ENCODE measurements at regions not wholly inside any gene's neighbourhood (a gene's known extent, or its start where the extent isn't known, plus 50 kb on each side); places are given as distances from the start of the nearest gene placed in this dataset.
A peak's percentile ranks its signal among the peaks of the same experiment; 100 is the strongest.

DNA sequence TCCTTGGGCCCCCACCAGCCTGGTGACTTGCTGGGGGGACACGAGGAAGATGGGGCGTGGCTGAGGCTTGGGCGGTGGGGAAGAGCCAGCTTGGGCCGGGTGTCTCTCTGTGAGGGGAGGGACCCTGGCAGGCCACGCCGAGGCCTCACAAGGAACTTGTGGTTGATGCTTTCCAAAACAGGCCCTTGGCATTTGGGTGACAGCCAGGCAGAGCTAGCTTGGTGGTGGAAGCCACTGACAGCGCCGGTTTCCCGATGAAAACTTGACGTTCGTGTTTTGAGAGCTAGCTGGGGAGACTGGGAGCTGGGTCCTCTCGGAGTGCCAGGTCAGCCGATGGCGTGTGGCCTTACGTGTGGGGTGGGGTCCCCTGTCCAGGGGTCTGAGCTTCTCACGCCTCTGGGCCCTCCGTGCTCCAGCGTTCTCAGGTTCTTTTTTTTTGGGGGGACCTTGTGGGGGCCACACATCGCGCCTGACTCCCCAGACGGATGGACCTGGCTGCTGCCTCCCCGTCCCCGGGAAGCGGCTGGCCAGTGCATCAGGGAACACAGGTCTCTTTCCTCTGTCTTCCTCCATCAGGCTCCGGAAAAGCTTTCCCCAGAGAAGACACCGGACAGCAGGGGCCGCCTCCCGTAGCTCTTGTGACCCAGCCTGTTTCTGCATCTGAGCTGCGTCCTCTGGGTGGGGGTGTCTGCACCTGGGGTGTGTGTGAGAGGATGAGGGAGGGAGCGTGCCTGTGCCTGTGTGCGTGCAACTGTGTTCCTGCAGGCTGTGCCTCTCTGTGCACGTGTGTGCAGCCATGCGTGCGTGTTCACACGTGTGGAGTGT, 129.3 kb upstream of the LPCAT1 start (continued):
- TF ChIP-seq MXD4 (CRISPR knock-in tag; IDR thresholded peaks at IDR 0.05; ENCODE audit: borderline replicate concordance), result no peak
- TF ChIP-seq, protein P1, sequence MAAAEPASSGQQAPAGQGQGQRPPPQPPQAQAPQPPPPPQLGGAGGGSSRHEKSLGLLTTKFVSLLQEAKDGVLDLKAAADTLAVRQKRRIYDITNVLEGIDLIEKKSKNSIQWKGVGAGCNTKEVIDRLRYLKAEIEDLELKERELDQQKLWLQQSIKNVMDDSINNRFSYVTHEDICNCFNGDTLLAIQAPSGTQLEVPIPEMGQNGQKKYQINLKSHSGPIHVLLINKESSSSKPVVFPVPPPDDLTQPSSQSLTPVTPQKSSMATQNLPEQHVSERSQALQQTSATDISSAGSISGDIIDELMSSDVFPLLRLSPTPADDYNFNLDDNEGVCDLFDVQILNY (CRISPR knock-in tag; IDR thresholded peaks at IDR 0.05), result no peak
- TF ChIP-seq E2F1 (CRISPR knock-in tag; IDR thresholded peaks at IDR 0.05), result no peak

- Mint-ChIP-seq H3K36me3 (no peaks in the 10 kb centered on the region), H3K4me1 (peaks cover 3% of the 10 kb centered on the region), H3K4me3 (no peak overlapping the region), H3K9me3 (no peaks in the 10 kb centered on the region), H3K27ac (no peak overlapping the region), H3K27me3 (ENCODE audit: low read depth) (peaks cover 50% of the 10 kb centered on the region)
- ChIA-PET POLR2A (no interaction called here), CTCF (interaction anchor here (0.9 to 3.4 kb wide), 6 partner anchors 8 to 272 kb away, joined by 3 to 44 read pairs (median 4); no protein-coding TSS in a partner anchor)
- no peak for DNase-seq (ENCODE audit: low spot score)
- TF ChIP-seq E2F4 (CRISPR knock-in tag; IDR thresholded peaks at IDR 0.05; ENCODE audit: borderline replicate concordance, low read depth) (no peak), NFATC4 (CRISPR knock-in tag; IDR thresholded peaks at IDR 0.05) (no peak), SOX15 (CRISPR knock-in tag; IDR thresholded peaks at IDR 0.05) (no peak), ETV6 (CRISPR knock-in tag; IDR thresholded peaks at IDR 0.05) (no peak), ZNF121 (CRISPR knock-in tag; IDR thresholded peaks at IDR 0.05) (0 out of 2 replicates have a peak, but pooled peaks have one; percentile 7)
- TF ChIP-seq, protein P2, sequence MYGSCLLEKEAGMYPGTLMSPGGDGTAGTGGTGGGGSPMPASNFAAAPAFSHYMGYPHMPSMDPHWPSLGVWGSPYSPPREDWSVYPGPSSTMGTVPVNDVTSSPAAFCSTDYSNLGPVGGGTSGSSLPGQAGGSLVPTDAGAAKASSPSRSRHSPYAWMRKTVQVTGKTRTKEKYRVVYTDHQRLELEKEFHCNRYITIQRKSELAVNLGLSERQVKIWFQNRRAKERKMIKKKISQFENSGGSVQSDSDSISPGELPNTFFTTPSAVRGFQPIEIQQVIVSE (CRISPR knock-in tag; IDR thresholded peaks at IDR 0.05; ENCODE audit: borderline replicate concordance), result no peak
- ATAC-seq, result no peak
Observed at GRCh38 chr5:1651971-1652872, 128.5 kb upstream of the LPCAT1 start.

DNA sequence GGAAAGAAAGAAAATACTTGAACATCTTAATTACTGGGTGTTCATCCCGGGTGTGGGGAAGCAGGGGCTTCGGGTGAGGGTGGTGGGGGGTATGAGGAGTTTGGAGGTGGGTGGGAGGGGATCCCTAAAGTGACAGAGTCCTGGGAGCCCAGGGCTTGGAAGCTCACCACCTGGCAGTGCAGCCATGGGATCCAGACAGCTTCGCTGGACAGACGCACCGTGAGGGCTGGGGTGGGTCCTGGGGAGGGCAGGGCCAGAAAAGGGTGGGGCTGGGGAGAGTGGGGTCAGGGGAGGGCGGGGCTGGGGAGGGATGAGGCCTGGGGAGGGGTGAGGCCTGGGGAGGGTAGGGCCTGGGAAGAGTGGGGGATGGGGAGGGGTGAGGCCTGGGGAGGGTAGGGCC, 127.5 kb upstream of the LPCAT1 start:
- Mint-ChIP-seq H3K4me3 (no peak overlapping the region), H3K27ac (no peak overlapping the region), H3K27me3 (ENCODE audit: low read depth) (peaks cover 59% of the 10 kb centered on the region), H3K4me1 (peaks cover 3% of the 10 kb centered on the region), H3K9me3 (no peaks in the 10 kb centered on the region), H3K36me3 (no peaks in the 10 kb centered on the region)
- TF ChIP-seq, protein P3, sequence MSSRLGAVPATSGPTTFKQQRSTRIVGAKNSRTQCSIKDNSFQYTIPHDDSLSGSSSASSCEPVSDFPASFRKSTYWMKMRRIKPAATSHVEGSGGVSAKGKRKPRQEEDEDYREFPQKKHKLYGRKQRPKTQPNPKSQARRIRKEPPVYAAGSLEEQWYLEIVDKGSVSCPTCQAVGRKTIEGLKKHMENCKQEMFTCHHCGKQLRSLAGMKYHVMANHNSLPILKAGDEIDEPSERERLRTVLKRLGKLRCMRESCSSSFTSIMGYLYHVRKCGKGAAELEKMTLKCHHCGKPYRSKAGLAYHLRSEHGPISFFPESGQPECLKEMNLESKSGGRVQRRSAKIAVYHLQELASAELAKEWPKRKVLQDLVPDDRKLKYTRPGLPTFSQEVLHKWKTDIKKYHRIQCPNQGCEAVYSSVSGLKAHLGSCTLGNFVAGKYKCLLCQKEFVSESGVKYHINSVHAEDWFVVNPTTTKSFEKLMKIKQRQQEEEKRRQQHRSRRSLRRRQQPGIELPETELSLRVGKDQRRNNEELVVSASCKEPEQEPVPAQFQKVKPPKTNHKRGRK (CRISPR knock-in tag; IDR thresholded peaks at IDR 0.05; ENCODE audit: borderline replicate concordance), result no peak
- TF ChIP-seq OVOL2 (CRISPR knock-in tag; IDR thresholded peaks at IDR 0.05; ENCODE audit: borderline replicate concordance) (no peak), CBFB (CRISPR knock-in tag; IDR thresholded peaks at IDR 0.05; ENCODE audit: low read depth) (no peak)
- DNase-seq (ENCODE audit: low spot score), result no peak
- CTCF ChIA-PET, result interaction anchor here (0.6 kb wide), 1 partner anchor 271 kb away, joined by 4 read pairs; no protein-coding TSS in a partner anchor
- ATAC-seq, result no peak
- POLR2A ChIA-PET, result interaction anchor here (0.6 kb wide), 1 partner anchor 427 kb away, joined by 3 read pairs; no protein-coding TSS in a partner anchor

Data from WTC11 (cell line).